ENCODE measurements at regions not wholly inside any gene's neighbourhood (a gene's known extent, or its start where the extent isn't known, plus 50 kb on each side); places are given as distances from the start of the nearest gene placed in this dataset.

DNA sequence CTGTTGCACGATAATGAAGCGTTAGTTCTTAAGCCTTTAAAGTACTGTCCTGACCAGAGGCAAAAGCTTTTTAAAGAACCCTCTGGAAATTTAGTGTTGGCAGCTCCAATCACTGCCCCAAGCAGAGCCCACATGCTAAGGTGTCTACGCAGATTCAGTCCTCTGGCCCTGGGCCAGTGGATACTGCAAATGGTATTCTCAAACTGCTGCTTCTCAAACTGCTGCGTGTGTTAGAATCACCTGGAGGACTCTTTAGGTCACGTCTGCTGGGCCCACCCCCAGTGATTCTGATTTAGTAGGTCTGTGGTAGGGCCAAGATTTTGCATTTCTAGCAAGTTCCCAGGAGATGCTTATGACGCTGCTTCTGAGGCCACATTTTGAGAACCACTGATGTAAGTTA is 96.0 kb upstream of the CCDC28A start:
- no peaks in the 10 kb centered on the region for H3K36me3 ChIP-seq (ENCODE audit: control insufficient read depth, insufficient read depth, low read length)
- TF ChIP-seq CTCF (conservative IDR thresholded peaks at IDR 0.05 in 1 of 2, IDR thresholded peaks at IDR 0.05 in 1 of 2; ENCODE audit: low read depth in 1 of 2, low read length in 2 of 2) (no peak), EZH2 (IDR thresholded peaks at IDR 0.05; ENCODE audit: low read length, missing control alignments) (no peak)
- H3K9me3 ChIP-seq (ENCODE audit: control insufficient read depth, insufficient read depth, low read depth, low read length), result no peaks in the 10 kb centered on the region
- H3K4me3 ChIP-seq (replicated peaks in 1 of 4; ENCODE audit: control extremely low read depth in 1 of 4, insufficient read depth in 1 of 4, low read depth in 3 of 4, low read length in 4 of 4), result no peak overlapping the region
- H3K4me2 ChIP-seq (ENCODE audit: extremely low read depth, insufficient read depth, low read length), result no peak overlapping the region
- H3K27me3 ChIP-seq (ENCODE audit: control insufficient read depth, insufficient read depth, low read length), result no peaks in the 10 kb centered on the region
- H3K27ac ChIP-seq (ENCODE audit: insufficient read depth, low read length), result no peak overlapping the region
- no peak overlapping the region for H3K9ac ChIP-seq (ENCODE audit: insufficient read depth, low read length)
- peaks cover 8% of the 10 kb centered on the region for H3K79me2 ChIP-seq (ENCODE audit: control insufficient read depth, insufficient read depth, low read length)
- DNase-seq (ENCODE audit: low read depth in 2 of 2), result no peak
- H2AFZ ChIP-seq (ENCODE audit: low read length), result no peak overlapping the region
- peaks cover 3% of the 10 kb centered on the region for H3K4me1 ChIP-seq (ENCODE audit: control insufficient read depth, extremely low read depth, insufficient read depth, low read length)
- no peaks in the 10 kb centered on the region for H4K20me1 ChIP-seq (ENCODE audit: control insufficient read depth, extremely low read depth, insufficient read depth, low read length)

- H2AFZ ChIP-seq (ENCODE audit: low read length), result no peak overlapping the region
- no peak overlapping the region for H3K27ac ChIP-seq (ENCODE audit: insufficient read depth, low read length)
- H3K36me3 ChIP-seq (ENCODE audit: control insufficient read depth, insufficient read depth, low read length), result no peaks in the 10 kb centered on the region
- H3K9me3 ChIP-seq (ENCODE audit: control insufficient read depth, insufficient read depth, low read depth, low read length), result no peaks in the 10 kb centered on the region
- H4K20me1 ChIP-seq (ENCODE audit: control insufficient read depth, extremely low read depth, insufficient read depth, low read length), result no peaks in the 10 kb centered on the region
- no peak for DNase-seq (ENCODE audit: low read depth in 2 of 2)
- H3K4me2 ChIP-seq (ENCODE audit: extremely low read depth, insufficient read depth, low read length), result no peak overlapping the region
- H3K27me3 ChIP-seq (ENCODE audit: control insufficient read depth, insufficient read depth, low read length), result no peaks in the 10 kb centered on the region
- H3K4me1 ChIP-seq (ENCODE audit: control insufficient read depth, extremely low read depth, insufficient read depth, low read length), result peaks cover 6% of the 10 kb centered on the region
- H3K4me3 ChIP-seq (replicated peaks in 1 of 4; ENCODE audit: control extremely low read depth in 1 of 4, insufficient read depth in 1 of 4, low read depth in 3 of 4, low read length in 4 of 4), result no peak overlapping the region
- peaks cover 8% of the 10 kb centered on the region for H3K79me2 ChIP-seq (ENCODE audit: control insufficient read depth, insufficient read depth, low read length)
- TF ChIP-seq CTCF (conservative IDR thresholded peaks at IDR 0.05 in 1 of 2, IDR thresholded peaks at IDR 0.05 in 1 of 2; ENCODE audit: low read depth in 1 of 2, low read length in 2 of 2), result no peak
- TF ChIP-seq EZH2 (IDR thresholded peaks at IDR 0.05; ENCODE audit: low read length, missing control alignments), result no peak
- H3K9ac ChIP-seq (ENCODE audit: insufficient read depth, low read length), result no peak overlapping the region
Measured at GRCh38 chr6:138678168-138678567, 95.4 kb upstream of the CCDC28A start.

DNA sequence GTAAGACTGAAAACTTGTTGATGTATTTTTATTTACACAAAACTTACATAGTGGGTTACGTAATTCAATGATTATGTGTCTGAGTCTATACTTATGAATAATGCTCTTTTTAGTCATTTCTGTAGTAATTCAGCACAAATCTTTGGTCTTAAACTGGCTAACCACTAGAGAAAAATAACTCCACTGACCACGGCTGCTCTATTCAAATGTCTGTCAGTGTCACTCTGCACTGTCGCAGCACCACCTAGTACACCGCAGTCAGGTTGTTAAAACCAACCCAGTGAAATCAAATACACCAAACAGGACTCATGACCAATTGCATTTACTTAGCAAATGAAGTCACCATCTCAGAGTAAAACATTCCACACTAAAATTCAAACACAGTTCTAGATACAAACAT is 93.5 kb upstream of the CCDC28A start:
- Histone ChIP-seq H3K9me3 (ENCODE audit: control insufficient read depth, insufficient read depth, low read depth, low read length) (no peaks in the 10 kb centered on the region), H3K4me2 (ENCODE audit: extremely low read depth, insufficient read depth, low read length) (no peak overlapping the region), H3K4me3 (replicated peaks in 1 of 4; ENCODE audit: control extremely low read depth in 1 of 4, insufficient read depth in 1 of 4, low read depth in 3 of 4, low read length in 4 of 4) (no peak overlapping the region), H3K27me3 (ENCODE audit: control insufficient read depth, insufficient read depth, low read length) (no peaks in the 10 kb centered on the region), H3K36me3 (ENCODE audit: control insufficient read depth, insufficient read depth, low read length) (no peaks in the 10 kb centered on the region), H3K4me1 (ENCODE audit: control insufficient read depth, extremely low read depth, insufficient read depth, low read length) (peaks cover 6% of the 10 kb centered on the region), H3K79me2 (ENCODE audit: control insufficient read depth, insufficient read depth, low read length) (peaks cover 7% of the 10 kb centered on the region), H2AFZ (ENCODE audit: low read length) (no peak overlapping the region), H4K20me1 (ENCODE audit: control insufficient read depth, extremely low read depth, insufficient read depth, low read length) (no peaks in the 10 kb centered on the region), H3K9ac (ENCODE audit: insufficient read depth, low read length) (no peak overlapping the region), H3K27ac (ENCODE audit: insufficient read depth, low read length) (no peak overlapping the region)
- peak in 1 of 2 donors; percentile 15 for DNase-seq (ENCODE audit: low read depth in 2 of 2)
- TF ChIP-seq CTCF (conservative IDR thresholded peaks at IDR 0.05 in 1 of 2, IDR thresholded peaks at IDR 0.05 in 1 of 2; ENCODE audit: low read depth in 1 of 2, low read length in 2 of 2) (no peak), EZH2 (IDR thresholded peaks at IDR 0.05; ENCODE audit: low read length, missing control alignments) (no peak)
